Keratinocyte (primary cell): ENCODE measurements at regions not wholly inside any gene's neighbourhood (a gene's known extent, or its start where the extent isn't known, plus 50 kb on each side); places are given as distances from the start of the nearest gene placed in this dataset.
A peak's percentile ranks its signal among the peaks of the same experiment; 100 is the strongest.

Source experiments
- DNase-seq: peaks from one replicate; pipeline ENCODE4 v3.0.0-alpha.2; 2011; ENCODE audit warnings: low read depth, missing footprints, low spot score
- FAIRE-seq: peaks from 2 replicates; lab custom pipeline; 2011; peaks lifted over from hg19 to GRCh38; lab: Jason Lieb, UNC
- H2AFZ ChIP-seq: 2 replicates; pipeline ENCODE4 v1.6.0; 2012; ENCODE audit warnings: low read length, control low read depth, inconsistent platforms; ENCODE audit not compliant: control insufficient read depth
- H3K27ac ChIP-seq: 2 replicates; pipeline ENCODE4 v1.5.1; 2011; ENCODE audit warnings: low read length; ENCODE audit not compliant: control insufficient read depth, insufficient read depth
- H3K27me3 ChIP-seq: 3 replicates; pipeline ENCODE4 v1.6.0; 2011; ENCODE audit warnings: low read length; ENCODE audit not compliant: control insufficient read depth, insufficient read depth; ENCODE audit errors: extremely low read depth
- H3K36me3 ChIP-seq, 2 experiments: 2 replicates in 1 of 2; 3 replicates in 1 of 2; pipeline ENCODE4 v1.5.1; 2011; ENCODE audit warnings: low read length in 2 of 2, mild to moderate bottlenecking in 1 of 2; ENCODE audit not compliant: control insufficient read depth in 2 of 2, insufficient read depth in 2 of 2; ENCODE audit errors: extremely low read depth in 1 of 2
- H3K4me1 ChIP-seq: 3 replicates; pipeline ENCODE4 v1.5.1; 2011; ENCODE audit warnings: low read length; ENCODE audit not compliant: control insufficient read depth, insufficient read depth; ENCODE audit errors: extremely low read depth
- H3K4me2 ChIP-seq: 3 replicates; pipeline ENCODE4 v1.6.0; 2011; ENCODE audit warnings: low read depth, low read length; ENCODE audit not compliant: control insufficient read depth, insufficient read depth; ENCODE audit errors: extremely low read depth
- H3K4me3 ChIP-seq, 3 experiments: fragments of 200-600 bp in 1 of 3; sonication (generic) in 1 of 3; 2 replicates in 2 of 3; 3 replicates in 1 of 3; pipeline ENCODE4 v1.5.1; 2011 to 2016; ENCODE audit warnings: low read length in 3 of 3, mild to moderate bottlenecking in 3 of 3, control low read depth in 2 of 3, inconsistent platforms in 1 of 3, low read depth in 1 of 3, mixed read lengths in 1 of 3, mixed run types in 1 of 3, moderate library complexity in 1 of 3; ENCODE audit not compliant: control insufficient read depth in 2 of 3, insufficient read depth in 2 of 3; ENCODE audit errors: extremely low read depth in 1 of 3
- H3K79me2 ChIP-seq: 2 replicates; pipeline ENCODE4 v1.6.0; 2012; ENCODE audit warnings: low read length; ENCODE audit not compliant: control insufficient read depth, insufficient read depth
- H3K9ac ChIP-seq: 3 replicates; pipeline ENCODE4 v1.6.0; 2011; ENCODE audit warnings: low read length; ENCODE audit not compliant: control insufficient read depth, insufficient read depth; ENCODE audit errors: extremely low read depth
- H3K9me1 ChIP-seq: 3 replicates; pipeline ENCODE4 v1.6.0; 2011; ENCODE audit warnings: low read length; ENCODE audit not compliant: control insufficient read depth, insufficient read depth; ENCODE audit errors: extremely low read depth
- H3K9me3 ChIP-seq: 2 replicates; pipeline ENCODE4 v1.5.1; 2012; ENCODE audit warnings: low read depth, low read length; ENCODE audit not compliant: control insufficient read depth
- H4K20me1 ChIP-seq: 3 replicates; pipeline ENCODE4 v1.6.0; 2011; ENCODE audit warnings: low read length; ENCODE audit not compliant: control insufficient read depth, insufficient read depth; ENCODE audit errors: extremely low read depth
- CTCF ChIP-seq, 3 experiments: IDR thresholded peaks in 1 of 3; conservative IDR thresholded peaks in 1 of 3; optimal IDR thresholded peaks in 1 of 3; 2 replicates in 2 of 3; 3 replicates in 1 of 3; pipeline versions ENCODE3 to v1.5.1; 2011; ENCODE audit warnings: low read length in 3 of 3, mild to moderate bottlenecking in 3 of 3, moderate library complexity in 2 of 3, control low read depth in 1 of 3, inconsistent platforms in 1 of 3; ENCODE audit not compliant: insufficient read depth in 2 of 3; ENCODE audit errors: extremely low read depth in 1 of 3
- EZH2 ChIP-seq: IDR thresholded peaks from one replicate; pipeline ENCODE4 v1.6.1; 2012; ENCODE audit warnings: inconsistent platforms, mild to moderate bottlenecking, low read length, moderate library complexity
- dilution Hi-C: fragments of 300-500 bp; cut with MboI; formaldehyde crosslinking; loops from one replicate; pipeline ENCODE4 v1.7.0; 2020; ENCODE audit warnings: low sequenced_read_pairs; ENCODE audit not compliant: extremely low pct_ligation_motif_present

- dilution Hi-C loops, result no loop called here
- Histone ChIP-seq H3K27ac (no peak overlapping the region), H2AFZ (no peak overlapping the region), H3K79me2 (no peaks in the 10 kb centered on the region), H3K9me1 (no peaks in the 10 kb centered on the region), H3K4me3 (no peak overlapping the region), H3K4me2 (no peak overlapping the region), H3K27me3 (no peaks in the 10 kb centered on the region), H3K4me1 (peaks cover 12% of the 10 kb centered on the region), H3K9ac (no peak overlapping the region), H4K20me1 (no peaks in the 10 kb centered on the region), H3K9me3 (no peaks in the 10 kb centered on the region), H3K36me3 (no peaks in the 10 kb centered on the region)
- TF ChIP-seq CTCF (optimal IDR thresholded peaks at IDR 0.05 in 1 of 3, IDR thresholded peaks at IDR 0.05 in 1 of 3, conservative IDR thresholded peaks at IDR 0.05 in 1 of 3; ENCODE audit: extremely low read depth in 1 of 3, insufficient read depth in 2 of 3, low read length in 3 of 3) (no peak), EZH2 (no peak)
- DNase-seq (no peak), FAIRE-seq (no peak)
These were observed 100.0 kb downstream of the SLC35B3 start for GRCh38 chr6:8335381-8335780.

DNA sequence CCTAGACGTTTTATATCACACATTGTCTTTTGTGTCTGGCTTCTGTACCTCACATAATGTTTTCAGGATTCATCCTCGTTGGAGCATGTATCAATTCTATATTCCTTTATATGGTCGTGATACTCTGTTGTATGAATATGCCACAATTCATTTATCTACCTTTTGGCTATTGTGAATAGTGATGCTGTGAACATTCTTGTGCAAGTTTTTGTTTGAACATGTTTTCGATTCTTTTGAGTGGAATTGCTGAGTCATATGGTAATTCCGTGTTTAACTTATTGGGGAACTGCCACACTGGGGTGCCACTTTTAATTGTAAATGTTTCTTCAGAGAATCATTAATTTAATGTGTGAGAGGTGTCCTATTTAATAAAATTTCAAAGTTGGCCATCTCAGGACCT lies 101.2 kb downstream of the SLC35B3 start:
- H3K4me2 ChIP-seq, result peak overlapping the region; percentile 4
- no peak overlapping the region for H3K27ac ChIP-seq
- DNase-seq (no peak), FAIRE-seq (peak; percentile 75)
- dilution Hi-C loops, result no loop called here
- H3K79me2 ChIP-seq, result no peaks in the 10 kb centered on the region
- peaks cover 12% of the 10 kb centered on the region for H3K4me1 ChIP-seq
- no peaks in the 10 kb centered on the region for H3K27me3 ChIP-seq
- no peak for TF ChIP-seq EZH2
- no peak for TF ChIP-seq CTCF (optimal IDR thresholded peaks at IDR 0.05 in 1 of 3, IDR thresholded peaks at IDR 0.05 in 1 of 3, conservative IDR thresholded peaks at IDR 0.05 in 1 of 3; ENCODE audit: extremely low read depth in 1 of 3, insufficient read depth in 2 of 3, low read length in 3 of 3)
- no peaks in the 10 kb centered on the region for H4K20me1 ChIP-seq
- no peak overlapping the region for H3K9ac ChIP-seq
- peak overlapping the region; percentile 47 for H2AFZ ChIP-seq
- H3K36me3 ChIP-seq, result no peaks in the 10 kb centered on the region
- no peaks in the 10 kb centered on the region for H3K9me3 ChIP-seq
- no peaks in the 10 kb centered on the region for H3K9me1 ChIP-seq
- H3K4me3 ChIP-seq, result no peak overlapping the region
